K562 (cell line): ENCODE measurements at regions not wholly inside any gene's neighbourhood (a gene's known extent, or its start where the extent isn't known, plus 50 kb on each side); places are given as distances from the start of the nearest gene placed in this dataset.

ENCODE experiments used
- ATAC-seq: fragments of 200-7000 bp; cut with Tn5 transposase; 3 replicates; pipeline ENCODE4 v1.9.1; 2020; ENCODE audit warnings: moderate library complexity
- BruUV-seq: library from RNA; stranded (reverse); fragments of 400-500 nt; replicated peaks from 2 replicates; lab custom pipeline; 2021; lab: Mats Ljungman, UMichigan
- CTCF ChIA-PET: fragments of 300-600 bp; formaldehyde crosslinking; extraction: SDS; loops from one replicate; lab custom pipeline; 2021; ENCODE audit warnings: low intra/inter-chr PET ratio; lab: Yijun Ruan, JAX
- POLR2A ChIA-PET: fragments of 300-600, 350-650 bp; sonication (Branson Sonifier 250); formaldehyde crosslinking; extraction: SDS; loops from one replicate; lab custom pipeline; 2021; ENCODE audit warnings: antibody characterized with exemption, inconsistent platforms; lab: Yijun Ruan, JAX
- DNase-seq, 4 experiments: peaks; one replicate each; pipeline versions ENCODE4 v3.0.0 to v3.0.0-alpha.2; 2011 to 2018; ENCODE audit warnings: low spot score in 3 of 4, mixed read lengths in 3 of 4; ENCODE audit errors: extremely low read depth in 1 of 4
- FAIRE-seq: peaks from 2 replicates; lab custom pipeline; 2011; peaks lifted over from hg19 to GRCh38; lab: Jason Lieb, UNC
- H2AFZ ChIP-seq: 2 replicates; pipeline ENCODE4 v1.6.0; 2011; ENCODE audit warnings: low read depth, low read length, control low read depth, inconsistent platforms
- H3K27ac ChIP-seq: fragments of 200-600 bp; 3 replicates; pipeline ENCODE4 v1.8.0; 2011; ENCODE audit warnings: low read depth, mild to moderate bottlenecking, control low read depth, inconsistent platforms, low read length, moderate library complexity, mixed read lengths; ENCODE audit errors: extremely low read depth
- H3K27me3 ChIP-seq, 2 experiments: fragments of 300-600 bp in 1 of 2; 2 replicates in 1 of 2; 3 replicates in 1 of 2; pipeline versions ENCODE4 v1.6.0 to v1.8.0; 2011; ENCODE audit warnings: inconsistent platforms in 2 of 2, low read length in 2 of 2, mild to moderate bottlenecking in 1 of 2, mixed read lengths in 1 of 2, moderate library complexity in 1 of 2; ENCODE audit not compliant: control insufficient read depth in 2 of 2, insufficient read depth in 2 of 2
- H3K36me3 ChIP-seq: fragments of 300-600 bp; 3 replicates; pipeline ENCODE4 v1.8.0; 2011; ENCODE audit warnings: mild to moderate bottlenecking, low read length, inconsistent platforms; ENCODE audit not compliant: control insufficient read depth, insufficient read depth
- H3K4me1 ChIP-seq, 2 experiments: fragments of 200-600 bp in 1 of 2; replicated peaks in 1 of 2; 2 replicates in 1 of 2; 3 replicates in 1 of 2; pipeline versions ENCODE4 v1.5.1 to v1.8.0; 2011; ENCODE audit warnings: inconsistent platforms in 2 of 2, low read length in 2 of 2, mild to moderate bottlenecking in 1 of 2, mixed read lengths in 1 of 2, moderate library complexity in 1 of 2; ENCODE audit not compliant: control insufficient read depth in 2 of 2, insufficient read depth in 2 of 2
- H3K4me2 ChIP-seq: 2 replicates; pipeline ENCODE4 v1.6.1; 2011; ENCODE audit warnings: low read length, control low read depth, inconsistent platforms, mixed read lengths; ENCODE audit not compliant: insufficient read depth
- H3K4me3 ChIP-seq: fragments of 200-600 bp; sonication (generic), shearing (Covaris generic); 2 replicates; pipeline ENCODE4 v1.5.1; 2016; ENCODE audit warnings: control low read depth, inconsistent platforms
- H3K79me2 ChIP-seq: fragments of 200-600 bp; 3 replicates; pipeline ENCODE4 v1.8.0; 2011; ENCODE audit warnings: low read length, inconsistent platforms; ENCODE audit not compliant: control insufficient read depth, insufficient read depth
- H3K9ac ChIP-seq, 2 experiments: 2 replicates each; pipeline versions ENCODE4 v1.6.0 to v1.6.1; 2011; ENCODE audit warnings: low read depth in 2 of 2, low read length in 2 of 2, control low read depth in 1 of 2, inconsistent platforms in 1 of 2, mild to moderate bottlenecking in 1 of 2, mixed read lengths in 1 of 2; ENCODE audit not compliant: insufficient read depth in 1 of 2
- H3K9me1 ChIP-seq: one replicate; pipeline ENCODE4 v1.6.0; 2011; ENCODE audit warnings: inconsistent platforms, mild to moderate bottlenecking, low read length, moderate library complexity; ENCODE audit not compliant: control insufficient read depth, insufficient read depth
- H3K9me3 ChIP-seq: replicated peaks from 2 replicates; pipeline ENCODE4 v1.5.1; 2011; ENCODE audit warnings: low read depth, low read length, inconsistent platforms; ENCODE audit not compliant: control insufficient read depth, insufficient read depth
- H4K20me1 ChIP-seq: replicated peaks from 2 replicates; pipeline ENCODE4 v1.6.1; 2011; ENCODE audit warnings: low read length, inconsistent platforms, mixed read lengths; ENCODE audit not compliant: control insufficient read depth, insufficient read depth
- CLOCK ChIP-seq: fragments of 250-450 bp; sonication (Bioruptor Pico); IDR thresholded peaks from 2 replicates; pipeline ENCODE4 v1.4.0; 2020; ENCODE audit warnings: mild to moderate bottlenecking, moderate library complexity, borderline replicate concordance
- ELF2 ChIP-seq: fragments of 250-450 bp; sonication (Bioruptor Pico); IDR thresholded peaks from 2 replicates; pipeline ENCODE4 v1.5.0; 2021; ENCODE audit warnings: mild to moderate bottlenecking
- FOXJ2 ChIP-seq: fragments of 200-800 bp; sonication (Bioruptor generic); IDR thresholded peaks from 2 replicates; pipeline ENCODE4 v1.6.1; 2016; ENCODE audit warnings: missing genetic modification characterization, missing compliant biosample characterization
- PHF8 ChIP-seq: fragments of 200-600 bp; sonication (generic); IDR thresholded peaks from 2 replicates; pipeline ENCODE4 v1.6.1; 2012; ENCODE audit warnings: mixed run types, mild to moderate bottlenecking, inconsistent platforms, low read length, moderate library complexity, borderline replicate concordance
- RNF2 ChIP-seq: sonication (generic); IDR thresholded peaks from 2 replicates; pipeline ENCODE4 v1.6.1; 2016
- TCF15 ChIP-seq: fragments of 250-450 bp; sonication (Bioruptor Pico); IDR thresholded peaks from 2 replicates; pipeline ENCODE4 v1.8.0; 2022; ENCODE audit warnings: moderate library complexity, mild to moderate bottlenecking, inconsistent platforms
- ZNF143 ChIP-seq: sonication (generic); formaldehyde crosslinking; IDR thresholded peaks from 2 replicates; pipeline ENCODE4 v1.9.0; 2022; ENCODE audit warnings: mild to moderate bottlenecking, missing genetic modification reagents
- in situ Hi-C: fragments of 300-500 bp; cut with MboI; formaldehyde crosslinking; loops from 4 replicates; pipeline ENCODE4 v1.15.0; 2018; ENCODE audit warnings: inconsistent platforms, mixed read lengths
- intact Hi-C: fragments of 100-400 bp; cut with micrococcal nuclease; formaldehyde crosslinking; loops from 2 replicates; pipeline ENCODE4 v1.14.2; 2022
- TF ChIP-seq, protein P1 (sequence below): sonication (generic); formaldehyde crosslinking; IDR thresholded peaks from 2 replicates; pipeline ENCODE4 v1.8.0; 2022; ENCODE audit warnings: missing genetic modification reagents, mild to moderate bottlenecking, borderline replicate concordance

- Histone ChIP-seq H3K4me2 (no peak overlapping the region), H3K4me3 (no peak overlapping the region), H3K27ac (no peak overlapping the region), H3K79me2 (no peaks in the 10 kb centered on the region), H3K27me3 (no peaks in the 10 kb centered on the region), H3K9me3 (no peaks in the 10 kb centered on the region), H2AFZ (no peak overlapping the region), H3K9ac (no peak overlapping the region), H3K4me1 (no peaks in the 10 kb centered on the region), H4K20me1 (no peaks in the 10 kb centered on the region), H3K9me1 (no peaks in the 10 kb centered on the region), H3K36me3 (no peaks in the 10 kb centered on the region)
- no peak for FAIRE-seq
- ChIA-PET POLR2A (no interaction called here), CTCF (no interaction called here)
- TF ChIP-seq ELF2 (CRISPR knock-in tag) (no peak), CLOCK (CRISPR knock-in tag) (no peak), FOXJ2 (no peak), ZNF143 (CRISPR knock-in tag) (no peak), TCF15 (no peak), PHF8 (no peak), RNF2 (no peak)
- TF ChIP-seq, protein P1, sequence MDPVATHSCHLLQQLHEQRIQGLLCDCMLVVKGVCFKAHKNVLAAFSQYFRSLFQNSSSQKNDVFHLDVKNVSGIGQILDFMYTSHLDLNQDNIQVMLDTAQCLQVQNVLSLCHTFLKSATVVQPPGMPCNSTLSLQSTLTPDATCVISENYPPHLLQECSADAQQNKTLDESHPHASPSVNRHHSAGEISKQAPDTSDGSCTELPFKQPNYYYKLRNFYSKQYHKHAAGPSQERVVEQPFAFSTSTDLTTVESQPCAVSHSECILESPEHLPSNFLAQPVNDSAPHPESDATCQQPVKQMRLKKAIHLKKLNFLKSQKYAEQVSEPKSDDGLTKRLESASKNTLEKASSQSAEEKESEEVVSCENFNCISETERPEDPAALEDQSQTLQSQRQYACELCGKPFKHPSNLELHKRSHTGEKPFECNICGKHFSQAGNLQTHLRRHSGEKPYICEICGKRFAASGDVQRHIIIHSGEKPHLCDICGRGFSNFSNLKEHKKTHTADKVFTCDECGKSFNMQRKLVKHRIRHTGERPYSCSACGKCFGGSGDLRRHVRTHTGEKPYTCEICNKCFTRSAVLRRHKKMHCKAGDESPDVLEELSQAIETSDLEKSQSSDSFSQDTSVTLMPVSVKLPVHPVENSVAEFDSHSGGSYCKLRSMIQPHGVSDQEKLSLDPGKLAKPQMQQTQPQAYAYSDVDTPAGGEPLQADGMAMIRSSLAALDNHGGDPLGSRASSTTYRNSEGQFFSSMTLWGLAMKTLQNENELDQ (CRISPR knock-in tag), result no peak
- intact Hi-C loops, result no loop called here
- no peak for ATAC-seq
- no TSS peak for BruUV-seq
- no peak for DNase-seq
- in situ Hi-C loops, result no loop called here
Observed at GRCh38 chr10:56679578-56679977, 318.5 kb upstream of the ZWINT start.
